DOHH2 (cell line): ENCODE measurements at regions not wholly inside any gene's neighbourhood (a gene's known extent, or its start where the extent isn't known, plus 50 kb on each side); places are given as distances from the start of the nearest gene placed in this dataset.

Experiments used
- EZH2phosphoT487 ChIP-seq: fragments of 200-600 bp; sonication (generic); IDR thresholded peaks from 2 replicates; pipeline ENCODE4 v1.6.1; 2017; ENCODE audit warnings: borderline replicate concordance, mild to moderate bottlenecking, antibody characterized with exemption, low read length, moderate library complexity, mixed read lengths
- TF ChIP-seq, protein P1 (sequence below): fragments of 200-600 bp; sonication (generic); IDR thresholded peaks from one replicate; pipeline ENCODE4 v1.5.1; 2014; ENCODE audit warnings: antibody characterized with exemption, mild to moderate bottlenecking, low read depth, low read length; ENCODE audit not compliant: poor library complexity, severe bottlenecking

DNA sequence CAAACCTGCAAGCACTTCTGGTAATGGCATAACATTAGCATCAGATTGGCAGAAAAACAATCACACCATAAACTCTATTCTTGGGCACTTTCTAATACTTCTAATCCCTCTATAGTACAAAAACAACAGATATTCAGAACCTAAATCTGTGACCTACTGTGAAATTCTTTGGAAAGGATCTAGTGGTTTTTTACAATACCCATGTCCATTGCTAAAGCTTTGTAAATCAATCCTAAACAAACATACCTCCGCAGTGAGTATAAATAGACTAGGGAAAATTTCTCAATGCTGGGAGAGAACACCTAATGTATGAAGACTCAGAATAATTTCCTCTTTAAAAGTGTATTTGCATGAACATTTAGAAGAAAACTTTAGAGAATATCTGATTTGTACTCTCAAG, 1098.5 kb upstream of the DDX18 start:
- TF ChIP-seq, protein P1, sequence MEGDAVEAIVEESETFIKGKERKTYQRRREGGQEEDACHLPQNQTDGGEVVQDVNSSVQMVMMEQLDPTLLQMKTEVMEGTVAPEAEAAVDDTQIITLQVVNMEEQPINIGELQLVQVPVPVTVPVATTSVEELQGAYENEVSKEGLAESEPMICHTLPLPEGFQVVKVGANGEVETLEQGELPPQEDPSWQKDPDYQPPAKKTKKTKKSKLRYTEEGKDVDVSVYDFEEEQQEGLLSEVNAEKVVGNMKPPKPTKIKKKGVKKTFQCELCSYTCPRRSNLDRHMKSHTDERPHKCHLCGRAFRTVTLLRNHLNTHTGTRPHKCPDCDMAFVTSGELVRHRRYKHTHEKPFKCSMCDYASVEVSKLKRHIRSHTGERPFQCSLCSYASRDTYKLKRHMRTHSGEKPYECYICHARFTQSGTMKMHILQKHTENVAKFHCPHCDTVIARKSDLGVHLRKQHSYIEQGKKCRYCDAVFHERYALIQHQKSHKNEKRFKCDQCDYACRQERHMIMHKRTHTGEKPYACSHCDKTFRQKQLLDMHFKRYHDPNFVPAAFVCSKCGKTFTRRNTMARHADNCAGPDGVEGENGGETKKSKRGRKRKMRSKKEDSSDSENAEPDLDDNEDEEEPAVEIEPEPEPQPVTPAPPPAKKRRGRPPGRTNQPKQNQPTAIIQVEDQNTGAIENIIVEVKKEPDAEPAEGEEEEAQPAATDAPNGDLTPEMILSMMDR: no peak
- TF ChIP-seq EZH2phosphoT487: no peak
